ENCODE measurements at regions not wholly inside any gene's neighbourhood (a gene's known extent, or its start where the extent isn't known, plus 50 kb on each side); places are given as distances from the start of the nearest gene placed in this dataset.
"Not testable (repeated sequence)": the region's sequence is repeated elsewhere in the genome, so short reads cannot be mapped to it uniquely, and the experiment has no call there.

- Mint-ChIP-seq H3K27me3 (no peaks in the 10 kb centered on the region), H3K4me3 (no peak overlapping the region), H3K27ac (no peak overlapping the region), H3K4me1 (no peaks in the 10 kb centered on the region), H3K36me3 (peaks cover 3% of the 10 kb centered on the region), H3K9me3 (peaks cover 3% of the 10 kb centered on the region)
- no peak for DNase-seq
These were observed 139.8 kb downstream of the DMAC1 start for GRCh38 chr9:7659766-7660165.

- Mint-ChIP-seq H3K4me1 (peaks cover 6% of the 10 kb centered on the region), H3K27me3 (no peaks in the 10 kb centered on the region)
These were observed 142.9 kb downstream of the DMAC1 start for GRCh38 chr9:7656636-7657035.

GRCh38 chr9:7653262-7653661, 146.3 kb downstream of the DMAC1 start:
- Mint-ChIP-seq H3K9me3 (peaks cover 3% of the 10 kb centered on the region), H3K4me1 (peaks cover 6% of the 10 kb centered on the region), H3K36me3 (peaks cover 3% of the 10 kb centered on the region), H3K27ac (no peak overlapping the region), H3K4me3 (no peak overlapping the region), H3K27me3 (no peaks in the 10 kb centered on the region)
- DNase-seq, result no peak

More at GRCh38 chr9:7656636-7657035, 142.9 kb downstream of the DMAC1 start:
- DNase-seq, result no peak
- Mint-ChIP-seq H3K9me3 (peaks cover 3% of the 10 kb centered on the region), H3K27ac (no peak overlapping the region), H3K4me3 (no peak overlapping the region), H3K36me3 (peaks cover 3% of the 10 kb centered on the region)

GRCh38 chr9:7640231-7640630, 159.3 kb downstream of the DMAC1 start:
- Mint-ChIP-seq H3K4me3 (no peak overlapping the region), H3K4me1 (peaks cover 2% of the 10 kb centered on the region), H3K9me3 (peaks cover 7% of the 10 kb centered on the region), H3K27me3 (no peaks in the 10 kb centered on the region), H3K27ac (no peak overlapping the region), H3K36me3 (no peaks in the 10 kb centered on the region)
- no peak for DNase-seq

- Mint-ChIP-seq H3K4me1 (peaks cover 2% of the 10 kb centered on the region), H3K36me3 (no peaks in the 10 kb centered on the region)
These were observed 160.1 kb downstream of the DMAC1 start for GRCh38 chr9:7639471-7639870.

GRCh38 chr9:7636838-7637467, 162.6 kb downstream of the DMAC1 start:
- peaks cover 2% of the 10 kb centered on the region for H3K9me3 Mint-ChIP-seq
- H3K4me1 Mint-ChIP-seq, result peaks cover 2% of the 10 kb centered on the region
- H3K36me3 Mint-ChIP-seq, result no peaks in the 10 kb centered on the region
- H3K4me3 Mint-ChIP-seq, result no peak overlapping the region
- no peaks in the 10 kb centered on the region for H3K27me3 Mint-ChIP-seq
- no peak for DNase-seq
- H3K27ac Mint-ChIP-seq, result no peak overlapping the region

More at GRCh38 chr9:7639471-7639870, 160.1 kb downstream of the DMAC1 start:
- no peak for DNase-seq
- no peak overlapping the region for H3K4me3 Mint-ChIP-seq
- no peaks in the 10 kb centered on the region for H3K27me3 Mint-ChIP-seq
- H3K9me3 Mint-ChIP-seq, result peaks cover under 1% of the 10 kb centered on the region
- H3K27ac Mint-ChIP-seq, result no peak overlapping the region

GRCh38 chr9:7636309-7636708, 163.3 kb downstream of the DMAC1 start:
- H3K9me3 Mint-ChIP-seq, result peaks cover 7% of the 10 kb centered on the region
- DNase-seq, result no peak
- no peaks in the 10 kb centered on the region for H3K36me3 Mint-ChIP-seq
- no peak overlapping the region for H3K4me3 Mint-ChIP-seq
- no peak overlapping the region for H3K27ac Mint-ChIP-seq
- H3K27me3 Mint-ChIP-seq, result no peaks in the 10 kb centered on the region
- H3K4me1 Mint-ChIP-seq, result peaks cover 2% of the 10 kb centered on the region

GRCh38 chr9:7626571-7627029, 173.0 kb downstream of the DMAC1 start:
- DNase-seq, result peak; percentile 28
- H3K4me1 Mint-ChIP-seq, H3K27me3 Mint-ChIP-seq: not testable (repeated sequence)
- peak overlapping the region; percentile 36 for H3K27ac Mint-ChIP-seq
- peak overlapping the region; percentile 44 for H3K4me3 Mint-ChIP-seq
- peaks cover 34% of the 10 kb centered on the region for H3K9me3 Mint-ChIP-seq
- H3K36me3 Mint-ChIP-seq, result peaks cover 32% of the 10 kb centered on the region

- H3K36me3 Mint-ChIP-seq, result peaks cover 10% of the 10 kb centered on the region
- H3K9me3 Mint-ChIP-seq, result peaks cover 6% of the 10 kb centered on the region
- no peak overlapping the region for H3K4me3 Mint-ChIP-seq
- peaks cover 9% of the 10 kb centered on the region for H3K4me1 Mint-ChIP-seq
- H3K27ac Mint-ChIP-seq, result no peak overlapping the region
- DNase-seq, result no peak
- H3K27me3 Mint-ChIP-seq, result no peaks in the 10 kb centered on the region
These were observed 177.1 kb downstream of the DMAC1 start for GRCh38 chr9:7622481-7622880.

- peaks cover 16% of the 10 kb centered on the region for H3K4me1 Mint-ChIP-seq
- H3K4me3 Mint-ChIP-seq, result no peak overlapping the region
- H3K9me3 Mint-ChIP-seq, result peaks cover 7% of the 10 kb centered on the region
- no peak overlapping the region for H3K27ac Mint-ChIP-seq
- DNase-seq, result no peak
- no peaks in the 10 kb centered on the region for H3K27me3 Mint-ChIP-seq
- H3K36me3 Mint-ChIP-seq, result no peaks in the 10 kb centered on the region
These were observed 184.2 kb downstream of the DMAC1 start for GRCh38 chr9:7615344-7615743.

GRCh38 chr9:7613931-7614330, 185.6 kb downstream of the DMAC1 start:
- peaks cover 8% of the 10 kb centered on the region for H3K9me3 Mint-ChIP-seq
- H3K27ac Mint-ChIP-seq, result no peak overlapping the region
- H3K4me1 Mint-ChIP-seq, result peaks cover 16% of the 10 kb centered on the region
- DNase-seq, result no peak
- no peaks in the 10 kb centered on the region for H3K27me3 Mint-ChIP-seq
- H3K4me3 Mint-ChIP-seq, result peak overlapping the region; percentile 19
- no peaks in the 10 kb centered on the region for H3K36me3 Mint-ChIP-seq

GRCh38 chr9:7608261-7608660, 191.3 kb downstream of the DMAC1 start:
- no peak for DNase-seq

GRCh38 chr9:7607421-7607820, 192.2 kb downstream of the DMAC1 start:
- DNase-seq, result no peak
- Mint-ChIP-seq H3K36me3 (no peaks in the 10 kb centered on the region), H3K27ac (no peak overlapping the region), H3K4me1 (no peaks in the 10 kb centered on the region), H3K9me3 (peaks cover 8% of the 10 kb centered on the region), H3K27me3 (no peaks in the 10 kb centered on the region), H3K4me3 (no peak overlapping the region)

More at GRCh38 chr9:7608261-7608660, 191.3 kb downstream of the DMAC1 start:
- Mint-ChIP-seq H3K4me3 (no peak overlapping the region), H3K27me3 (no peaks in the 10 kb centered on the region), H3K27ac (no peak overlapping the region), H3K9me3 (peaks cover 8% of the 10 kb centered on the region), H3K4me1 (peaks cover 2% of the 10 kb centered on the region), H3K36me3 (no peaks in the 10 kb centered on the region)

GRCh38 chr9:7606591-7606990, 193.0 kb downstream of the DMAC1 start:
- no peaks in the 10 kb centered on the region for H3K4me1 Mint-ChIP-seq
- H3K9me3 Mint-ChIP-seq, result peaks cover 6% of the 10 kb centered on the region
- no peak for DNase-seq
- no peaks in the 10 kb centered on the region for H3K36me3 Mint-ChIP-seq
- H3K27me3 Mint-ChIP-seq, result no peaks in the 10 kb centered on the region
- no peak overlapping the region for H3K27ac Mint-ChIP-seq
- no peak overlapping the region for H3K4me3 Mint-ChIP-seq

- H3K4me3 Mint-ChIP-seq, result no peak overlapping the region
- no peaks in the 10 kb centered on the region for H3K27me3 Mint-ChIP-seq
- no peak for DNase-seq
- no peaks in the 10 kb centered on the region for H3K9me3 Mint-ChIP-seq
- H3K36me3 Mint-ChIP-seq, result no peaks in the 10 kb centered on the region
- peaks cover 2% of the 10 kb centered on the region for H3K4me1 Mint-ChIP-seq
- H3K27ac Mint-ChIP-seq, result no peak overlapping the region
These were observed 197.8 kb downstream of the DMAC1 start for GRCh38 chr9:7601739-7602138.

- Mint-ChIP-seq H3K4me3 (no peak overlapping the region), H3K27me3 (no peaks in the 10 kb centered on the region), H3K27ac (no peak overlapping the region), H3K9me3 (peaks cover 17% of the 10 kb centered on the region), H3K4me1 (peaks cover 2% of the 10 kb centered on the region), H3K36me3 (peaks cover 7% of the 10 kb centered on the region)
- DNase-seq, result no peak
These were observed 201.9 kb downstream of the DMAC1 start for GRCh38 chr9:7597716-7598115.

Measured in activated naive CD8-positive, alpha-beta T cell treated with anti-CD3 and anti-CD28 coated beads for 36 hours (primary cell).